8988T (cell line): ENCODE measurements at regions not wholly inside any gene's neighbourhood (a gene's known extent, or its start where the extent isn't known, plus 50 kb on each side); places are given as distances from the start of the nearest gene placed in this dataset.

Source experiments
- DNase-seq: peaks from one replicate; pipeline ENCODE4 v3.0.0; 2011

DNA sequence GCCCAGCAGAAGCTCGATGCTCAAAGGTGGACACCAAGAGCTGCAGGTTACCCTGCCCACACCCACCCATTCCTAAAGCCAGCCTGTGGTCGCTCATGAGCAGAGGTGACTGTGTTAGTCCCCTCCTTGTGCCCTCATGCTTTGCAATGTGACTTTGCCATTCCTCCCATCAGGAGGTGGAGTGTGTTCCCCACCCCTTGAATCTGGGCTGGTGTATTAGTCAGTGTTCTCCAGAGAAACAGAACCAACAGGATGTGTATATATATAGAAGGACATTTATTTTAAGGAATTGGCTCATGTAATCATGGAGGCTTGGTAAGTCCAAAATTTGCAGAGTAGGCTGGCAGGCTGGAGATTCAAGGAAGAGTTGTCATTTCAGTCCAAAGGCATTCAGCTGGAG, 54.4 kb upstream of the RNF24 start:
- no peak for DNase-seq

DNA sequence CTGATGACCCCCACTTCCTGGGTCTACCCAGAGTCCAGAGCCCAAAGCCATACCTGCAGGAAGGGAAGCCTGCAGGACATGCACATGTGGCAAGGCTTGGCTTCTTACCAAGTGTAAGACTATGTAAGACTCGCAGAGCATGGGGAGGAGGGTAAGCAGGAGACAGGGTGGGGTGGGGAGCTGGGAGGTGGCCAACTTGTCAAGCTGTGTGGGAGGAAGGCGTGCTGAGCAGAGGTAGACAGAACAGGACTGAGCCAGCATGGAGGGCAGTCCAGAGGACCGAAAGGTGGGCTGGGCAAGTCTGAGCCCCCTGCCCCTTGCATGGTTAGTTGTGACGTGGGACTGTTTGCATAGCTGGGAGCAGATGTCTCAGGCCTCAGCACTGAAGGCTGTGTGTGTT, 53.4 kb upstream of the RNF24 start:
- no peak for DNase-seq

DNA sequence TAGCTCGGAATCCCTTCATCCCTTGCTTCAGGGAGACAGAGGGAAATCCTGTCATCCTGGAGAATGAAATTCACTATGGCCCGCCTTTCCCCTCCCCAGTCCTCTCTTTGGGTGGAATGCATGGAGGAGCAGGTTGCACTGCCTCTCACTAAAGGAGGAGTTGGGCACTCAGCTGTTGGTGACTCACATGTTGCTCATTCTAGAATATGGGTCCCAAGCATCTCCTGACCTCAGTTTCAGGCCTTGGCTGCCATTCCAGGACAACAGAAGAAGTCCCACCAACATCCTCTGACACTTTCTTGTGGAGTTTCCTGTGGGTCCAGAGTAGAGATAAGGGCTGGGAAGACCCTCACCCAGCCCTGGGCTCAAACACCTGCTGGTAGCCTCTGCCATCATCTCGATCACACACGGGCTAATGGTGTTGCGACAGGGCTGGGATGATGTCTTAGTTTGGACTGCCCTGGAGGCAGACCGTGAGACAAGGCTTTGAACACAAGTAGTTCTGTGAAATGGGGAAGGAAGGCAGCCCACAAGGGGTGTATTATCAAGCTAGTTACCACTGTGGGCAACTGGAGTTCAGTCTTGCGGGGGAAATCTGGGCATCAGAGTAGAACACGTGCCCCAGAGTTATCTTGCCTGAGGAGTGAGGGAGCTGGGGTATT, 52.4 kb upstream of the RNF24 start:
- DNase-seq, result no peak

DNA sequence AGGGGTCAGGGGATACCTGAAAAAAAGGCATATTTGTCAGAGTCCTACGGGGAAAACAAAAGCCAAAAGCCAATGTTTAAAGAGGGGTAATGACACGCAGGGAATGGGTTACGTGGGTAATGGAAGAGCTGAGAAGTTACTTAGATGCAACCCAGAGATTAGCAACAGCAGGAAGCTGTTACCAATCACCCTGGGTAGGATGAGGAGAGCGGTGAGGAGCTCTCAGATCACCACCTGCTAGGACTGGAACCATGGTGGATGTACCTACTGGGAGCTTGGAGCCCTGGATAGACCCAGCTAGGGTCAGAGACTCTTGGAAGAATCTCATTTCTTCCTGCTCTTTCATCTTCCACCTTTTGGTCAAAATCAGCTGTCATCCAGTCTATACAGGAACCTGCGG, 51.2 kb upstream of the RNF24 start:
- DNase-seq, result no peak

DNA sequence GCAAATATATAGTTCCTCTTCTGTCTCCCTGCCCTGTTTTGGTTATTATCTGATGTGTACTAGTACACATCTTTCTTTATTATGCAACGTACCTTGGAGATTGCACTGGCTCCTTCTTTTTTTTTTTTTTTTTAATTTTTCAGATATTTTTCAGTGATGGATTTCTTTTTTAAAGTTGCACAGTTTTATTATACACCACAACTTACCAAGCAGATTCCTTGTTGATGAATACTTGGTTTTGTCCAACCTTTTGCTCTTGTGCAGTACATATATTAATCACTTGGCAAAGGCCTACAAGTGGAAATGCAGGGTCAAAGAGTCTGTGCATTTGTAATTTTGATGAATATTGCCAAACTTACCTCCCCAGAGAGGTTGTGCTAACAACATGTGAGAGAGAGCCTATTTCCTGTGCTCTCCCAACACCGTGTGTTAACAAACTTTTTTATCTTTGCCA, 50.1 kb upstream of the RNF24 start:
- DNase-seq, result no peak
